Testis (tissue), 2 donors: ENCODE measurements at regions not wholly inside any gene's neighbourhood (a gene's known extent, or its start where the extent isn't known, plus 50 kb on each side); places are given as distances from the start of the nearest gene placed in this dataset.

Source experiments
- DNase-seq: peaks from one replicate; pipeline ENCODE4 v3.0.0-alpha.2; 2019
- H3K27ac ChIP-seq, 2 donors: fragments of 200-600 bp; sonication (generic); one replicate each; pipeline ENCODE4 v1.5.1; 2019
- H3K27me3 ChIP-seq: fragments of 200-600 bp; sonication (generic); one replicate; pipeline ENCODE4 v1.5.1; 2019
- H3K36me3 ChIP-seq: fragments of 200-600 bp; sonication (generic); one replicate; pipeline ENCODE4 v1.5.1; 2017; ENCODE audit warnings: low read depth; ENCODE audit errors: missing control alignments
- H3K4me1 ChIP-seq: fragments of 200-600 bp; sonication (generic); one replicate; pipeline ENCODE4 v1.5.1; 2019
- H3K4me3 ChIP-seq, 2 donors: fragments of 200-600 bp; sonication (generic); one replicate each; pipeline ENCODE4 v1.5.1; 2017 to 2019
- H3K9me3 ChIP-seq: fragments of 200-600 bp; sonication (generic); one replicate; pipeline ENCODE4 v1.5.1; 2017
- POLR2A ChIP-seq: fragments of 450-650 bp; IDR thresholded peaks from one replicate; pipeline ENCODE4 v1.6.1; 2017; ENCODE audit warnings: antibody characterized with exemption, mild to moderate bottlenecking, moderate library complexity
- WGBS, 2 donors: methylation state at CpG; one replicate each; pipeline ENCODE4 v1.1.5; 2018; 5-methylcytosine and 5-hydroxymethylcytosine counted together
- intact Hi-C: fragments of 100-400 bp; cut with DNase I; formaldehyde crosslinking; loops from one replicate; pipeline ENCODE4 v1.15.1; 2023; ENCODE audit warnings: low total_unique reads
- TF ChIP-seq, protein P1 (sequence below), 3 experiments: fragments of 450-650 bp in 2 of 3; fragments of 200-600 bp in 1 of 3; sonication (generic) in 1 of 3; IDR thresholded peaks; one replicate each; pipeline ENCODE4 v1.5.1; 2016 to 2019; ENCODE audit warnings: antibody characterized with exemption in 3 of 3, mild to moderate bottlenecking in 2 of 3, moderate library complexity in 1 of 3

DNA sequence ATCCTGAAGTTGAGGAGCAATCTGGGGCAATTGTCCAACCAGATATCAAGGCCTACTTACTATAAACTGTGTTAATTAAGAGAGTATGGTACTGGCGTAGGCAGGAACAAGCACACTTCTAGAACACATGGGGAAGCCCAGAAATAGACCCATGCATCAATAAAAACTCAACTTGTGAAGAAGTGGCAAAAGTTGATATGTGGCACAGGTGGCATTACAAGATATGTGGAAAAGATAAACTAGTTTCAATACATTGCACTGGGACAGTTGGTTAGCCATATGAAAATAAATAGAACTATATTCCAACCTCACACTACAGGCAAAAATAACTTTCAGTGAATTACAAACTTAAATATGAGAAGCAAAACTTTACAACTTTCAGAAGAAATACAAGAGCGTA is 828.7 kb upstream of the LRRN3 start:
- WGBS, 2 donors: 88 to 91% methylated on average over 2 of the region's 2 CpGs
- Histone ChIP-seq H3K9me3 (no peaks in the 10 kb centered on the region), H3K36me3 (no peaks in the 10 kb centered on the region), H3K4me3 (no peak overlapping the region), H3K27me3 (no peaks in the 10 kb centered on the region), H3K4me1 (no peaks in the 10 kb centered on the region), H3K27ac (no peak overlapping the region)
- intact Hi-C loops: no loop called here
- TF ChIP-seq, protein P1, sequence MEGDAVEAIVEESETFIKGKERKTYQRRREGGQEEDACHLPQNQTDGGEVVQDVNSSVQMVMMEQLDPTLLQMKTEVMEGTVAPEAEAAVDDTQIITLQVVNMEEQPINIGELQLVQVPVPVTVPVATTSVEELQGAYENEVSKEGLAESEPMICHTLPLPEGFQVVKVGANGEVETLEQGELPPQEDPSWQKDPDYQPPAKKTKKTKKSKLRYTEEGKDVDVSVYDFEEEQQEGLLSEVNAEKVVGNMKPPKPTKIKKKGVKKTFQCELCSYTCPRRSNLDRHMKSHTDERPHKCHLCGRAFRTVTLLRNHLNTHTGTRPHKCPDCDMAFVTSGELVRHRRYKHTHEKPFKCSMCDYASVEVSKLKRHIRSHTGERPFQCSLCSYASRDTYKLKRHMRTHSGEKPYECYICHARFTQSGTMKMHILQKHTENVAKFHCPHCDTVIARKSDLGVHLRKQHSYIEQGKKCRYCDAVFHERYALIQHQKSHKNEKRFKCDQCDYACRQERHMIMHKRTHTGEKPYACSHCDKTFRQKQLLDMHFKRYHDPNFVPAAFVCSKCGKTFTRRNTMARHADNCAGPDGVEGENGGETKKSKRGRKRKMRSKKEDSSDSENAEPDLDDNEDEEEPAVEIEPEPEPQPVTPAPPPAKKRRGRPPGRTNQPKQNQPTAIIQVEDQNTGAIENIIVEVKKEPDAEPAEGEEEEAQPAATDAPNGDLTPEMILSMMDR (IDR thresholded peaks at IDR 0.05): no peak
- TF ChIP-seq POLR2A: no peak
- DNase-seq: no peak

- Histone ChIP-seq H3K27ac (no peak overlapping the region), H3K4me1 (no peaks in the 10 kb centered on the region), H3K27me3 (no peaks in the 10 kb centered on the region), H3K9me3 (no peaks in the 10 kb centered on the region), H3K4me3 (no peak overlapping the region), H3K36me3 (no peaks in the 10 kb centered on the region)
- DNase-seq: no peak
- intact Hi-C loops: no loop called here
- TF ChIP-seq, protein P1 (IDR thresholded peaks at IDR 0.05): no peak
- no peak for TF ChIP-seq POLR2A
- 91 to 94% methylated on average over 5 of the region's 5 CpGs for WGBS, 2 donors
These were observed 826.6 kb upstream of the LRRN3 start for GRCh38 chr7:110264288-110264687.

- intact Hi-C loops: no loop called here
- Histone ChIP-seq H3K27me3 (no peaks in the 10 kb centered on the region), H3K27ac (no peak overlapping the region), H3K4me3 (no peak overlapping the region), H3K4me1 (no peaks in the 10 kb centered on the region), H3K36me3 (no peaks in the 10 kb centered on the region), H3K9me3 (no peaks in the 10 kb centered on the region)
- no peak for DNase-seq
- TF ChIP-seq, protein P1 (IDR thresholded peaks at IDR 0.05): no peak
- TF ChIP-seq POLR2A: no peak
- WGBS, 2 donors: 76 to 84% methylated on average over 4 of the region's 4 CpGs
These were observed 809.6 kb upstream of the LRRN3 start for GRCh38 chr7:110281362-110281761.

- no peaks in the 10 kb centered on the region for H3K27me3 ChIP-seq
- H3K9me3 ChIP-seq: no peaks in the 10 kb centered on the region
- no peak overlapping the region for H3K4me3 ChIP-seq
- H3K36me3 ChIP-seq: no peaks in the 10 kb centered on the region
- intact Hi-C loops: no loop called here
- no peak for DNase-seq
- no peak overlapping the region for H3K27ac ChIP-seq
- 87 to 88% methylated on average over 2 of the region's 2 CpGs for WGBS, 2 donors
- no peaks in the 10 kb centered on the region for H3K4me1 ChIP-seq
- TF ChIP-seq, protein P1 (IDR thresholded peaks at IDR 0.05): no peak
- TF ChIP-seq POLR2A: no peak
These were observed 807.9 kb upstream of the LRRN3 start for GRCh38 chr7:110283056-110283455.

DNA sequence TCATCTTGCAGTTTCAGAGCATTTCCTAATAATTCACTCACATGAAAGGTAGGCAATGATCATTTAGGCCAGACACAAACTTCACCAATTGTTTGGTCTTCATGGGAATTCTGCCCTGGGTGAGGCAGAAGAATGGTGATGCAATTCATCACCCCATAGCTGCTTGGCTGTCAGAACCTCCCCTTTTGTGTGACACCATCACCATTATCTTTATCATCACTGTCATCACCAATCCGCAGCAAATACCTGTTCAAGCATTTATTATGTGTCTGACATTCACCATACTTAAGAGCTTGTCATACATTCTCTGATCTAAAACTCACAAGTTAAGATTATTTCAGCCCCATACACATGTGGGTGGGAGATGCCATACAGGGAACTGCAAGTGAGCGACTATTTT is 799.5 kb upstream of the LRRN3 start:
- no peak for DNase-seq
- TF ChIP-seq POLR2A: no peak
- TF ChIP-seq, protein P1 (IDR thresholded peaks at IDR 0.05): no peak
- intact Hi-C loops: no loop called here

More for the DNA sequence above, 799.5 kb upstream of the LRRN3 start:
- Histone ChIP-seq H3K27me3 (no peaks in the 10 kb centered on the region), H3K9me3 (no peaks in the 10 kb centered on the region), H3K36me3 (no peaks in the 10 kb centered on the region), H3K27ac (no peak overlapping the region), H3K4me3 (no peak overlapping the region), H3K4me1 (no peaks in the 10 kb centered on the region)
- 87 to 94% methylated on average over 2 of the region's 2 CpGs for WGBS, 2 donors
